ENCODE measurements at regions not wholly inside any gene's neighbourhood (a gene's known extent, or its start where the extent isn't known, plus 50 kb on each side); places are given as distances from the start of the nearest gene placed in this dataset.

DNA sequence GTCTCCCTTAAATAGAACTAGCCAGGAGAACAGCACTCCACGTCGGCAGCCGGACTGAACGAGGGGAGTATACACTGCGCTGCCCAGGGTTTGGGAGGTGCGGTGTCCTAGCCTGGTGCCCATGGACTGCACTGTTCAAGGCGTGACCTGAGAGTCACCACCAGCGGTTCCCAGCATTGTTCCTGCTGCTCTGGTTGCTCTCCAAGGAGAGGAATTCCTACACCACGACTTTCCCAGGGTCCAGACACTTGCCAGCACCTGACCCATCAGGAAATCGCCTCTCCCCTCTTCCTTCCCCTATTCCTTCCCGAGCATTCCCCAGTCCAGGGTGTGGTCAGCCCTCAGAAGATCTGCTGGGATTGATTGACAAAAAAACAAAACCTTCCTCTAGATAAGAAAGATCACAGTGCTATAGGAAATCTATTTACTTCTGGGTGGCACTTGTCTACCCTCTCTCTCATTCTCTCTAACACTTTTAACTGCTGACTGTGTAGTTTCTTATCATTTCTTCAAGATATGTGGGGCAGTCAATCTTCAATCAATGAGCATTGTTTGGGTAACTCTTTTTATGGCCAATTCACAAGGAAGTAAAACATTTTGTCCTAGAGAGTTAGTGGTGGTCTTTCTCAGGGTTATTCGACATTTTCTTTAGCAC, 297.8 kb upstream of the ACTBL2 start:
- DNase-seq, result no peak

- peak; percentile 31 for DNase-seq
Measured at GRCh38 chr5:57779383-57780223, 297.0 kb upstream of the ACTBL2 start.

DNA sequence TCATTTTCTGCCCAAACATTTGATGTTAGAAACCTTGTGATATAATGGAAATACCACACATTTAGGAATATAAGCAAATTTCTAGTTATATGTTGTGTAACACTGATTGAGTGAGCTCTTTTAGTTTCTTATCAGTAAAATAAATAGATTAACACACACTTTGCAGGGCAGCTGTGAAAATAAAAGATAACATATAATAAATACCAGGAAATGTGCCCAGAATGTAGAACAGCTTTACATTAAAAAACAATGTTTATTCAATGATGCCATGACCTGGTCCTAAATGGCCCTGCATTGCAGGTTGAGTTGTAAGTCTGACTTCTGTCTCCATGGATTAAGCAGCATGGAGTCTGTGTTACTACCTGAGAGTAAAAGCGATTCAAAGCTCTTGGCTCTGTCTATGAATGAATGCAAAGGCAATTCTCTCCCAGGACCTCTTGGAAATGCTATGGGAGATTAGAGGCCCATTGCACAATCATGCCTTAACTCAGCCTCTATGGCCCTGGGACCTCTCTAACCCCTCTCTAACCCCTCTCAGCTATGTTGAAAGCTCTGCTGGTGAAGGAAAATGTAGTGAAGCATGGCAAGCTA, 296.0 kb upstream of the ACTBL2 start:
- no peak for DNase-seq

- DNase-seq, result no peak
Measured at GRCh38 chr5:57777174-57777581, 294.6 kb upstream of the ACTBL2 start.

DNA sequence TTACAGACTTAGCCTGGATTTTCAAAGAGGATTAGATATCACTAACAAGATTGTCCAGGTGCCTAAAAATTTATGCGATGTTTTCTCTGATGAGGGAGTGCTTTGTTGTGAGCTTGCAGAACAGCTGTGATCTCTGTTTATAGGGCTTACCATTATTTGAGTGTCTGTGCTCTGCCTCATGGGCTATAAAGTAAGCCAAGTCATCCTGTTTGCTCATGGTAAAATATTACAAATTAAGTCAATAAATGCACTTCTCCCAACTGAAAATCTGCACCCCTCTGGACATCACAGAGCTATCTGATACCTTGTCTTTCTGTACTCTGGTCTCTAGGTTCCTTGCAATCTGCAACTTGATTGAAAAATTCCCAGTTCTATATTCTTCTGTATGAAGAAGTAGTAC, 293.4 kb upstream of the ACTBL2 start:
- no peak for DNase-seq

DNA sequence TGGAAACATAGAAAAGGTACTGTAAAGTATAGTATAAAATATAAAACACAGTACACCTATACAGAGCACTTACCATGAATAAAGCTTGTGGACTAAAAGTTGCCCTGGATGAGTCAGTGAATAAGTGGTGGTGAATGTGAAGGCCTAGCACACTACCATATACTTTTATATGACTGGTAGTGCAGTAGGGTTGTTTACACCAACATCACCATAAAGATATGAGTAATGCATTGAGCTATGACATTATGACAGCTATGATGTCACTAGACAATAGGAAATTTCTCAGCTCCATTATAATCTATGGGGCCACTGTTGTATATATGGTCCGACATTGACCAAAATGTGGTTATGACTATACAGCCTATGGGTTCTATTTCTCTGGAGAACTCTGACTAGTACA, 291.8 kb upstream of the ACTBL2 start:
- no peak for DNase-seq

- DNase-seq, result no peak
Measured at GRCh38 chr5:57772512-57772911, 289.9 kb upstream of the ACTBL2 start.

- no peak for DNase-seq
Measured at GRCh38 chr5:57770039-57770438, 287.4 kb upstream of the ACTBL2 start.

DNA sequence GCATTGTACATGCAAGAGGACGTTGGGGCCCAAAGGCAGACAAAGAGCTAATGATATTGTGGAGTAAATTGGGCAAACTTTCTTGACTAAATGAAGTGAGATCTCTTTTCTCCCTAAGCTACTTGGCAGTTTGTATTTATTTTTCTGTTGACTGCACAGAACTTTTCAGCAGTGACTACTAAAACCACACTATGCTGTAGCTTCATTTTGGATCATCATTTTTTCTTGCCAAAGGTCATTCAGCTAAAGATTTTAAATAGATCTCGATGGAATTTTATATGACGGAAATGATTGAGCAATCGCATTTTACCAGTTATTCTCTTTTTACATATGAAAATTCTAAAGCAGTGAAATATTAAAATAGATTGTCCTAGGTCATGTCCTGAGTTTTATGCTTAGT, 286.1 kb upstream of the ACTBL2 start:
- DNase-seq, result no peak

- no peak for DNase-seq
Measured at GRCh38 chr5:57764479-57765089, 282.0 kb upstream of the ACTBL2 start.

DNA sequence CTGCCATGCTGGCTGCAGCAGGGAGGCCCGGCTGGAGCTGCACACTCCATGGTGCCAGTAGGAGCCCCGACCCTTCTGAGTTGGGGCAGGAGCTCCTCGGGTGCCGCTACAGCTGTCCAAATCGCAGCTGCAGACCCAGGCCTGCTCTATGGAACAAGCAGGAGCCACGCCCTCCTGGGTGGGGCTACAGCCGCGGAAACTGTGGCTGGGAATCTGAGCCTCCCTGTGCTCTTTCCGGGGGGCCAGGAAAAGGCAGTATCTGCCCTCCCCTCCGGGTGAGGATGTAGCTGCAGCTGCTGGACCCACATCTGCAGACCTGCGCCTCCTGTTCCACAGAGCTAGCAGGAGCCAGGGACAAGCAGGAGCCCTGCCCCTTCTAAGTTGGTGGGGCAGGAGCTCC, 278.9 kb upstream of the ACTBL2 start:
- DNase-seq, result no peak

DNA sequence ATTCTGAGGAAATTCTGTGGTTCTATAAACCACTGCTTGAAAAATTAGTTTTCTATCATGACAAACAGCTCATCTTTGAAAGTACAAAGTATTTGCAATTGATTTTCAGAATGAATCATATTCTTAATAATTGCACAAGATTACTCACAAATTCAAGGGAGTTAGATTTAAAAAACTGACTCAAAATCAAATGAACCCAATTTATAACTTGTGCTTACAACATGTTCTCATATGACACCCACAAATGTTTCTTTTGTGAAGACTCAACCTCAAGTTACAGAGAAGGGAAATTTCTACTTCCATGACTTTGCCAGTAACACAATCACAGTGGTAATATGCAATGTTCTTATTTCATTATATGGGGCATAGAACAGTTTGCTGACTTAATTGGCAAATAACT, 272.0 kb upstream of the ACTBL2 start:
- DNase-seq, result no peak

DNA sequence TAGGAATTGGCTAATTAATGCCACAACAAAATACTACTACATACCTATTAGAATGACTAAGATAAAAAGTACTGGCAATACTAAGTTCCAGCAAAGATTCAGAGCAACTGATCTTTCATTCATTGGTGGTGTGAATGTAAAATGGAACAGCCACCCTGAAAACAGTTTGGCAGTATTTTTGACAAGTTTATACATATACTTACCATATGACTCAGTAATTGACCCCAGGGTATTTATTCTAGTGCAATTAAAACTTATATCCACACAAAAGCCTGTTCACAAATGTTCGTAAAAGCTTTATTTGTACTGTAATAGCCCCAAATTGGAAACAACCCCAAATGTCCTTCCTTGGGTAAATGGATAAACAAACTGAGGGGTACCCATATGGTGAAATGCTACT, 270.8 kb upstream of the ACTBL2 start:
- DNase-seq, result no peak

DNA sequence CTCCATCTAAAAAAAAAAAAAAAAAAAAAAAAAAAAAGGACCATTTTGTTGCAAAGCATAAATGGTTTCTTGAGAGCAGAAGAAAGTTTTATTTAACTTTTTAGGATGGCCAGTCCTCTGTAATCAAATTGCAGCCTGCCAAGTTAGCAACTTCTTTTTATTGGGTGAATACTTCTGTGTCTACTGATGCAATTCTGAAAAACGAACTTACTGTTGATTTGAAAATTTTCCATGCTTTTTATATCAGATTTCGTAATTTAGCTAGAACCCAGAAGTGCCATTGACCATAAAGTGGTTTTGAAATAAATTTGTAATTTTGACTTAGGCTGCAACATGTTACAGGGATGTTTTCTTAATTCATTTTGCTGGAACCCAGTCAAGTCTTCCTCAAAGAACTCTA, 269.1 kb upstream of the ACTBL2 start:
- DNase-seq, result no peak

GRCh38 chr5:57750891-57751290, 268.3 kb upstream of the ACTBL2 start:
- DNase-seq, result no peak

DNA sequence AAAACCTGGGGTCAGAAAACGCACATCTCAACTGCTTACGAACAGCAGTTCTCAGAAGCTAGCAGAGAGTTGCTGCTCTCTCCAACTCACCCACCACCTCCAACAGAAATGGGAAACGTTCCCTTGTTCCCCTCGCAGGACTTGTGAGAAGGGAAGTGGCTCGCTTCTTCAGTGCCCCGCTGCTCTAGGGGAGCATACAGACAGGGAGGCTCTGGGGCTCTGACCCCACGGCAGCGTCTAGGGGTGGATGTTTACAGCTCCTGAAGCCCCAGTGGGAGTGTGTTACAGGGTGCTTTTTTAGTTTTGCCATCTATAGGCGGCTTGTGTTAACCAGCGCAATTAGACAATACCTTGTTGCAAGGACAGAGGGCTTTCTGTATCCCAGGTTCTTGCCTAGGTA, 267.7 kb upstream of the ACTBL2 start:
- no peak for DNase-seq

DNA sequence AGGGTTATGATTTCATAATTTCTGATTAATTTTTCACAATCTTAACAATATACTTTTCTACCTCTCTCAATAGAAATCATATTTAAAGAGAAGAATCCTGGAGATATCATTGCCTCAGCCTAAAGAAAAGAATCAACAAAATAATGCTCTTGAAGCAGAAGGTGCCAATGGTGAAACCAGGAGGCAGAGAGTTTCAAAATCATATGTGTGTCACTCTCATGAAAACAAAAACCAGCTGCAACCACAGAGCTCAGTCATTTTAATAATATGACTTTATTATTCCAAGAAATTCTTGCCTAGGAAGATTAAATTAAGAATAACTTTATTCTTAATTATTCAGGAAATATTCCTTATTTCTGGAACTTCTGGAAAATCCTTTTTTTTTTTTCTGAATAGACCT, 266.8 kb upstream of the ACTBL2 start:
- no peak for DNase-seq

- no peak for DNase-seq
Measured at GRCh38 chr5:57745700-57746651, 263.4 kb upstream of the ACTBL2 start.

- no peak for DNase-seq
Measured at GRCh38 chr5:57745029-57745428, 262.4 kb upstream of the ACTBL2 start.

- no peak for DNase-seq
Measured at GRCh38 chr5:57741336-57741735, 258.7 kb upstream of the ACTBL2 start.

DNA sequence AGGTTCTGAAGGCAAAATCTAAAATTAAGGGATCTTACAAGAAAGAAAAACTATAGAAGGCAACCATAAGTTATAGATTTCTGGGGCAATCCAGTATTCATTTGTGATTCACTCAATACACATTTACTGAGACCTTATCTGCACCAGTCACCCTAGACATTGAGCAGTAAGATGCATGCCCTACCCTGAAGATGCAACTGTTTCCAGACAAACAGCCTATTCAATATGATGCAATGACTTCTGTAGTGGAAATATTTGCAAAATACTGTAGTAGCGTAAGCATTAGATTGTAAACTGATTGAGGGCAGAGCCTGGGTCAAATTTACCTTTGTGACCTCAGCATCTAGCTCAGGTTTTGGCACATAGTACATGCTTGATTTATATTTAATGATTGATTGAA, 256.2 kb upstream of the ACTBL2 start:
- no peak for DNase-seq

- no peak for DNase-seq
Measured at GRCh38 chr5:57738301-57738700, 255.7 kb upstream of the ACTBL2 start.

Measured in occipital lobe (tissue), 1 donor.